ENCODE measurements at regions not wholly inside any gene's neighbourhood (a gene's known extent, or its start where the extent isn't known, plus 50 kb on each side); places are given as distances from the start of the nearest gene placed in this dataset.

- TF ChIP-seq POLR2A (IDR thresholded peaks at IDR 0.05; ENCODE audit: low read depth, low read length) (no peak), POLR2AphosphoS5 (IDR thresholded peaks at IDR 0.05; ENCODE audit: low read depth, low read length) (no peak)
These were observed 276.6 kb downstream of the FAT3 start for GRCh38 chr11:92501066-92501739.
